Hematopoietic multipotent progenitor cell treated with erythropoietin and hydrocortisone succinate and interleukin-3 and kit ligand, for 8 days (in vitro differentiated cells): ENCODE measurements at regions not wholly inside any gene's neighbourhood (a gene's known extent, or its start where the extent isn't known, plus 50 kb on each side); places are given as distances from the start of the nearest gene placed in this dataset.

Experiments
- DNase-seq: peaks from one replicate; pipeline ENCODE4 v3.0.0-alpha.2; 2015

- DNase-seq, result no peak
These were observed 2099.8 kb downstream of the MRPL39 start for GRCh38 chr21:23507501-23507900.

- DNase-seq, result no peak
These were observed 2110.6 kb downstream of the MRPL39 start for GRCh38 chr21:23496729-23497128.

GRCh38 chr21:23488245-23488644 is 2119.0 kb downstream of the MRPL39 start:
- no peak for DNase-seq

- no peak for DNase-seq
These were observed 2126.6 kb downstream of the MRPL39 start for GRCh38 chr21:23480591-23481270.

- no peak for DNase-seq
These were observed 2128.9 kb downstream of the MRPL39 start for GRCh38 chr21:23478381-23478780.

- no peak for DNase-seq
These were observed 2131.7 kb downstream of the MRPL39 start for GRCh38 chr21:23475281-23476219.

GRCh38 chr21:23471877-23472276 is 2135.4 kb downstream of the MRPL39 start:
- DNase-seq, result no peak

- no peak for DNase-seq
These were observed 2143.9 kb downstream of the MRPL39 start for GRCh38 chr21:23463365-23463764.

GRCh38 chr21:23455676-23456075 is 2151.6 kb downstream of the MRPL39 start:
- no peak for DNase-seq

GRCh38 chr21:23452384-23453083 is 2154.7 kb downstream of the MRPL39 start:
- DNase-seq, result peak; percentile 14

- no peak for DNase-seq
These were observed 2162.0 kb downstream of the MRPL39 start for GRCh38 chr21:23445307-23445706.

- no peak for DNase-seq
These were observed 2169.2 kb downstream of the MRPL39 start for GRCh38 chr21:23438081-23438480.

GRCh38 chr21:23402929-23403520 is 2204.3 kb downstream of the MRPL39 start:
- DNase-seq, result no peak

- DNase-seq, result peak; percentile 11
These were observed 2206.0 kb downstream of the MRPL39 start for GRCh38 chr21:23401278-23401677.

GRCh38 chr21:23398726-23399125 is 2208.6 kb downstream of the MRPL39 start:
- no peak for DNase-seq

- no peak for DNase-seq
These were observed 2212.8 kb downstream of the MRPL39 start for GRCh38 chr21:23394458-23394857.

- DNase-seq, result no peak
These were observed 2222.6 kb downstream of the MRPL39 start for GRCh38 chr21:23384679-23385078.

- DNase-seq, result no peak
These were observed 2233.1 kb downstream of the MRPL39 start for GRCh38 chr21:23374155-23374554.

- no peak for DNase-seq
These were observed 2250.4 kb downstream of the MRPL39 start for GRCh38 chr21:23356905-23357304.

- DNase-seq, result no peak
These were observed 2291.1 kb downstream of the MRPL39 start for GRCh38 chr21:23316190-23316589.

- no peak for DNase-seq
These were observed 2298.5 kb downstream of the MRPL39 start for GRCh38 chr21:23308741-23309140.

- no peak for DNase-seq
These were observed 2300.2 kb downstream of the MRPL39 start for GRCh38 chr21:23307065-23307464.

- no peak for DNase-seq
These were observed 2294.1 kb downstream of the NCAM2 start for GRCh38 chr21:23292292-23292691.
